ENCODE measurements at regions not wholly inside any gene's neighbourhood (a gene's known extent, or its start where the extent isn't known, plus 50 kb on each side); places are given as distances from the start of the nearest gene placed in this dataset.

DNA sequence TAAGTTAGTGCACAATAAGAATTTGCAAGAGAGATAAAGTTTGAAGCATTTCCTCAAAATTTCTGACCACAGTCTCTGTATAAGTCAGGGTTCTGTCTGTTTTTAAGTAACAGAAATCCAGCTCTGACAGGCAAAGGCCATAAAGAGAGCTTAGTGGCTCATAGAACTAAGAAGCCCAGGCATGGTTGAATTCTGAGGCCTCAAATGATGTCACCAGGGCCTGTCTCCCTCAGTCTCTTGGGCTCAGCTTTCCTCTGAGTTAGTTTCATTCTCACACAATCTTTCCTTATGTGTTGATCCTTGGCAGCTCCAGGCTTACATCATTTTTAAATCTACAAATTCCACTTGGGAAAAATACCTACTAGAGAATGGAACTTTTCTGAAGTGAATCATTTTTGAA lies 173.4 kb upstream of the ATP2B1 start:
- TF ChIP-seq, protein P1, sequence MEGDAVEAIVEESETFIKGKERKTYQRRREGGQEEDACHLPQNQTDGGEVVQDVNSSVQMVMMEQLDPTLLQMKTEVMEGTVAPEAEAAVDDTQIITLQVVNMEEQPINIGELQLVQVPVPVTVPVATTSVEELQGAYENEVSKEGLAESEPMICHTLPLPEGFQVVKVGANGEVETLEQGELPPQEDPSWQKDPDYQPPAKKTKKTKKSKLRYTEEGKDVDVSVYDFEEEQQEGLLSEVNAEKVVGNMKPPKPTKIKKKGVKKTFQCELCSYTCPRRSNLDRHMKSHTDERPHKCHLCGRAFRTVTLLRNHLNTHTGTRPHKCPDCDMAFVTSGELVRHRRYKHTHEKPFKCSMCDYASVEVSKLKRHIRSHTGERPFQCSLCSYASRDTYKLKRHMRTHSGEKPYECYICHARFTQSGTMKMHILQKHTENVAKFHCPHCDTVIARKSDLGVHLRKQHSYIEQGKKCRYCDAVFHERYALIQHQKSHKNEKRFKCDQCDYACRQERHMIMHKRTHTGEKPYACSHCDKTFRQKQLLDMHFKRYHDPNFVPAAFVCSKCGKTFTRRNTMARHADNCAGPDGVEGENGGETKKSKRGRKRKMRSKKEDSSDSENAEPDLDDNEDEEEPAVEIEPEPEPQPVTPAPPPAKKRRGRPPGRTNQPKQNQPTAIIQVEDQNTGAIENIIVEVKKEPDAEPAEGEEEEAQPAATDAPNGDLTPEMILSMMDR (conservative IDR thresholded peaks at IDR 0.05; ENCODE audit: control insufficient read depth, insufficient read depth, low read depth, low read length) = no peak
- DNase-seq (ENCODE audit: low read depth) = peak; percentile 53
- H3K4me3 ChIP-seq (ENCODE audit: control insufficient read depth, low read depth, low read length) = no peak overlapping the region

DNA sequence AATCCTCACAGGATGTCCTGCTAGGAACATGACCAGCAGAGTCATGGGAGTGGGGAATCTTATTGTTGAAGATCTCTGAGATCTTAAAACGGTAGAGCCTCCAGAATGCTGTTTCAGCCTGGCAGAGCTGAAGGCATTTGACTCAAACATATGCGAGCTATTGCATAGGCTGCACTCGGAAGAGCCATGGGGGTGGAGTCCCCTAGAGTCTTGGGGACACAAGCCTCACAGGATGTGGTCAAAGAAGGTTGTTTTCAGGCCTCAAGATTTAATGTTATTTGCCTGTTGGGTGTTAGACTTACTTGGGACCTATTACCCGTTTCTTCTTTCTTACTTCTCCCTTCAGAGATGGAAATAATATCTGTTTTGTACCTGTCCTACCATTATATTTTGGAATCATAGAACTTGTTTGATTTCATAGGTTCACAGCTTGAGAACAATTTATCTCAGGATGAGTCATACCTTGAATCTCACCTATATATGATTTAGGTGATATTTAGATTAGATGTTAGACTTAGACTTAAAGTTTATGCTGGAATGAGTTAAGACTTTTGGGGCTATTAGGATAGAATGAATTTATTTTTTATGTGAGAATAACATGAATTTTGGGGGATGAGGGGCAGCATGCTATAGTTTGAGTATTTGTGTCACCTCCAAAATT lies 172.2 kb upstream of the ATP2B1 start:
- no peak for DNase-seq (ENCODE audit: low read depth)
- TF ChIP-seq, protein P1 (conservative IDR thresholded peaks at IDR 0.05; ENCODE audit: control insufficient read depth, insufficient read depth, low read depth, low read length) = no peak

DNA sequence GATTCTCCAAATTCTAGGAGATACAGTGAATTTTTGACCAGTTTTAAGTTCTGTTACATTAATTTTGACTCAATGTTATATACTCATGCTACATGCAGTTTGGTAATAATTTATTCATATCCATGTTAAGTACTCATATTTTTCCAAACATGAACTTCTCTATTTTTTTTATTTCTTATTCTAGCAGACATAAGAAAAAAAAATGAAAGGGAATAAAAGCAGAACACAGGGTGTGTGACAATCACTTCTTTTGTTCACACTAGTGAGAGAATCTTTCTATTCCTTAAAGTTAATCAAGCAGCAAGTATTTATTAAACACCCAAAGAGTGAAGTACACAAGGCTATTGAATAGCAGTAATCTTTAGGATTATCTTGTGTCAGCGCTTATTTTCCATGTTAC lies 171.1 kb upstream of the ATP2B1 start:
- DNase-seq (ENCODE audit: low read depth) = no peak
- TF ChIP-seq, protein P1 (conservative IDR thresholded peaks at IDR 0.05; ENCODE audit: control insufficient read depth, insufficient read depth, low read depth, low read length) = no peak
- H3K4me3 ChIP-seq (ENCODE audit: control insufficient read depth, low read depth, low read length) = no peak overlapping the region

More for the DNA sequence above, 172.2 kb upstream of the ATP2B1 start:
- no peak overlapping the region for H3K4me3 ChIP-seq (ENCODE audit: control insufficient read depth, low read depth, low read length)

DNA sequence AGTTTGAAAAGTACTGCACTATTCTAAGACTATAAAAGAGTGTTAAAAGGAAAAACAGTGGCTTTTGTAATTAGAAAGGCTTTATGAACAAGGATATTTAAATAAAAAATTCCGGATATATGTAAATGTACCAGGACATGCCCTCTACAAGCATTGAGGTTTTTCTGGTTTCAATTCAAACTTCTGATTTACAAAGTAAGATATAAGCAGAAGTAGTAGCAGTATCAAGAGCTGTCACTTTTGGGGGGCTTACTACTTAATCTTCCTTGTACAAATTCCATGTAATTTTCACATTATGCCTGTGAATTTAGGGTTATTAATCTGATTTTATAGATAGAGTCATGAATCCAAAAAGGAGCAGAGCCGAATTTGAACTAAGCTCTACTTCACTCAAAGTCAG lies 170.3 kb upstream of the ATP2B1 start:
- no peak for DNase-seq (ENCODE audit: low read depth)
- TF ChIP-seq, protein P1 (conservative IDR thresholded peaks at IDR 0.05; ENCODE audit: control insufficient read depth, insufficient read depth, low read depth, low read length) = no peak
- no peak overlapping the region for H3K4me3 ChIP-seq (ENCODE audit: control insufficient read depth, low read depth, low read length)

DNA sequence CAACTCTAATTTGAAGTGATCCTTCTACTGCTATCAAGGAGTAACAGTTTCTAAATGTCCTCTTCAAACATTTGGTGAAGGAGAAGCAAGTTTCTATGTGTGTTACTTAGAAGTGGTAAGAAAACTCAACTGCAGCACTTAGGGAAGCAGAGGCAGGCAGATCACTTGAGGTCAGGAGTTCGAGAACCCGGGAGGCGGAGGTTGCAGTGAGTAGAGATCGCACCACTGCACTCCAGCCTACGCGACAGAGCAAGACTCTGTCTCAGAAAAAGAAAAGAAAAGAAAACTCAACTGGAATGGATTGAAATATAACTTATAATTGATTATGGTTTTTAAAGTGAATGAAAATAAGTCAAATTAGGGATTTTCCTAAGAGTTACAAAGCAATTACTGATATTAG lies 169.7 kb upstream of the ATP2B1 start:
- TF ChIP-seq, protein P1 (conservative IDR thresholded peaks at IDR 0.05; ENCODE audit: control insufficient read depth, insufficient read depth, low read depth, low read length) = no peak
- H3K4me3 ChIP-seq (ENCODE audit: control insufficient read depth, low read depth, low read length) = no peak overlapping the region
- DNase-seq (ENCODE audit: low read depth) = no peak

DNA sequence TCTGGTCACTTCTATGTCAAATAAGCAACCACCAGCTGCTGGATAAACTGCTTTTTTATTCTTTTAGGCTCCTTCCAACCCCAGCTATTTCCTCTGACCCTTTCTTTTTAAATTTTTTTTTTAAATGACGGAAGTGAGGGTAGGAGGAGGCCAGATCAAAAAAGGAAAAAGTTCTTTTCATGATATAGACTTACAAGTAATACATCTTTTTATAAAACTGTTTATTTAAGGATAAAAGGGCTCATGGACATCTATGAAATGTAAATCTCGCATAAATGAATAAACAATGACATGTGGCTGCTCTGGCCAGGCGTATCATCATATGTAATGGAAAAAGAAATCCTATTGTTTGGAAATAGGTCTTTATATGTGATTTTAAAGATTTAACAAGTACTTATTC lies 169.0 kb upstream of the ATP2B1 start:
- no peak for DNase-seq (ENCODE audit: low read depth)
- TF ChIP-seq, protein P1 (conservative IDR thresholded peaks at IDR 0.05; ENCODE audit: control insufficient read depth, insufficient read depth, low read depth, low read length) = no peak
- no peak overlapping the region for H3K4me3 ChIP-seq (ENCODE audit: control insufficient read depth, low read depth, low read length)

DNA sequence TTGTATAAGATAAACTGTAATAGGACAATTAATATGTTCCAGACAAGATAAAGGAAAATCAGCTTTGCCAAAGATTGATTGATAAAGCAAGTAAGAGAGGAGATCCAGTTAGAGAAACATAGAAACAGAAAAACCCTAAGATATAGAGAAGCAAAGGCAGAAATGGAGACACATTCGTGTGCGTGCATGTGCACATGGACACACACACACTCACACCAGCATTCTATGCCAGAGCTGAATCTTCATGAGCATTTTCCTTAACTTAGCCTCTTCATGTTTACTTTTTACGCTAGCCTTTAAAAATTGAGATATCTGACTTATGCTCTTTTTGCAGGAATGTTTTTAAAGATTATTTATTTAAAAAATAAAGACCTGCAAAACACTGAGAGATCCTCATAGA lies 168.5 kb upstream of the ATP2B1 start:
- no peak overlapping the region for H3K4me3 ChIP-seq (ENCODE audit: control insufficient read depth, low read depth, low read length)
- TF ChIP-seq, protein P1 (conservative IDR thresholded peaks at IDR 0.05; ENCODE audit: control insufficient read depth, insufficient read depth, low read depth, low read length) = no peak
- no peak for DNase-seq (ENCODE audit: low read depth)

All from fibroblast of mammary gland (primary cell).